Lung (tissue), 11 donors: ENCODE measurements at regions not wholly inside any gene's neighbourhood (a gene's known extent, or its start where the extent isn't known, plus 50 kb on each side); places are given as distances from the start of the nearest gene placed in this dataset.
A peak's percentile ranks its signal among the peaks of the same experiment; 100 is the strongest.

ENCODE experiments used
- ATAC-seq: fragments of 200-7000 bp; cut with Tn5 transposase; one replicate; pipeline ENCODE4 v1.9.1; 2020; ENCODE audit warnings: moderate number of reproducible peaks; ENCODE audit not compliant: insufficient read depth, low FRiP score
- DNase-seq, 3 donors: peaks; one replicate each; pipeline ENCODE4 v3.0.0-alpha.2; 2013 to 2017
- H3K27ac ChIP-seq, 2 donors: one replicate each; pipeline ENCODE4 v1.5.1; 2013; ENCODE audit warnings: mild to moderate bottlenecking in 2 of 2, moderate library complexity in 2 of 2, control low read depth in 1 of 2, inconsistent platforms in 1 of 2, low read depth in 1 of 2, low read length in 1 of 2
- H3K27me3 ChIP-seq, 3 donors: one replicate each; pipeline ENCODE4 v1.5.1; 2013; ENCODE audit warnings: low read length in 2 of 3; ENCODE audit not compliant: control insufficient read depth in 3 of 3, insufficient read depth in 3 of 3
- H3K36me3 ChIP-seq, 4 donors: one replicate each; pipeline ENCODE4 v1.5.1; 2013; ENCODE audit warnings: low read length in 4 of 4, mild to moderate bottlenecking in 1 of 4, moderate library complexity in 1 of 4; ENCODE audit not compliant: control insufficient read depth in 4 of 4, insufficient read depth in 4 of 4
- H3K4me1 ChIP-seq, 5 donors: one replicate each; pipeline ENCODE4 v1.5.1; 2013; ENCODE audit warnings: low read length in 5 of 5, mild to moderate bottlenecking in 2 of 5, moderate library complexity in 1 of 5; ENCODE audit not compliant: control insufficient read depth in 5 of 5, insufficient read depth in 5 of 5
- H3K4me3 ChIP-seq: one replicate; pipeline ENCODE4 v1.5.1; 2013; ENCODE audit warnings: mild to moderate bottlenecking, control low read depth, moderate library complexity
- H3K9ac ChIP-seq, 2 donors: one replicate each; pipeline ENCODE4 v1.5.1; 2013; ENCODE audit warnings: low read length in 2 of 2, control low read depth in 1 of 2; ENCODE audit not compliant: insufficient read depth in 1 of 2
- H3K9me3 ChIP-seq, 4 donors: one replicate each; pipeline ENCODE4 v1.5.1; 2013; ENCODE audit warnings: low read length in 3 of 4, mild to moderate bottlenecking in 1 of 4, moderate library complexity in 1 of 4; ENCODE audit not compliant: control insufficient read depth in 4 of 4, insufficient read depth in 3 of 4
- CTCF ChIP-seq: IDR thresholded peaks from 2 replicates; pipeline ENCODE4 v1.5.1; 2012; ENCODE audit warnings: mild to moderate bottlenecking; ENCODE audit errors: control extremely low read depth, extremely low read depth
- WGBS, 2 donors: extraction: QIAGEN DNeasy Blood & Tissue Kit; methylation state at CpG; one replicate each; pipeline ENCODE4 v1.1.7; 2013; 5-methylcytosine and 5-hydroxymethylcytosine counted together
- donor health status: control.
- donor health status: control.
- donor health status: Bipolar disorder and iron deficiency.
- donor health status: healthy.
- donor health status: DM: yes; HTN: yes; CAD: no.

GRCh38 chr20:48382304-48382703 is 445.5 kb downstream of the PREX1 start:
- H3K36me3 ChIP-seq, result no peaks in the 10 kb centered on the region
- H3K4me3 ChIP-seq, result no peak overlapping the region
- no peak for TF ChIP-seq CTCF
- H3K27me3 ChIP-seq, result peaks cover 0 to 5% (median 2%) of the 10 kb centered on the region in 3 donors
- ATAC-seq (no peak), DNase-seq (no peak)
- no peak overlapping the region for H3K27ac ChIP-seq
- peaks cover 0 to 17% (median 6%) of the 10 kb centered on the region in 5 donors for H3K4me1 ChIP-seq
- no peak overlapping the region for H3K9ac ChIP-seq
- no peaks in the 10 kb centered on the region for H3K9me3 ChIP-seq
- WGBS, 2 donors, result 81 to 84% methylated on average over 5 of the region's 5 CpGs

GRCh38 chr20:48381353-48382120 is 446.3 kb downstream of the PREX1 start:
- no peaks in the 10 kb centered on the region for H3K36me3 ChIP-seq
- no peak for TF ChIP-seq CTCF
- H3K27ac ChIP-seq, result no peak overlapping the region
- no peak overlapping the region for H3K4me3 ChIP-seq
- no peak for ATAC-seq
- H3K9me3 ChIP-seq, result no peaks in the 10 kb centered on the region
- H3K9ac ChIP-seq, result no peak overlapping the region
- peak; percentile 57 to 71 (median 64) for DNase-seq
- peaks cover 0 to 5% (median 5%) of the 10 kb centered on the region in 3 donors for H3K27me3 ChIP-seq
- peaks cover 0 to 17% (median 6%) of the 10 kb centered on the region in 5 donors for H3K4me1 ChIP-seq
- WGBS, 2 donors, result 79 to 81% methylated on average over 12 of the region's 12 CpGs

- ATAC-seq (no peak), DNase-seq (no peak)
- Histone ChIP-seq H3K4me1 (peaks cover 0 to 17% (median 6%) of the 10 kb centered on the region in 5 donors), H3K27me3 (peaks cover 0 to 7% (median 5%) of the 10 kb centered on the region in 3 donors), H3K9me3 (no peaks in the 10 kb centered on the region), H3K9ac (no peak overlapping the region), H3K4me3 (no peak overlapping the region), H3K36me3 (no peaks in the 10 kb centered on the region), H3K27ac (no peak overlapping the region)
- WGBS, 2 donors, result 95 to 97% methylated on average over 4 of the region's 4 CpGs
- no peak for TF ChIP-seq CTCF
Observed at GRCh38 chr20:48380661-48381060, 447.1 kb downstream of the PREX1 start.
